ENCODE measurements at regions not wholly inside any gene's neighbourhood (a gene's known extent, or its start where the extent isn't known, plus 50 kb on each side); places are given as distances from the start of the nearest gene placed in this dataset.

- ChIA-PET POLR2A (no interaction called here), CTCF (no interaction called here)
- TF ChIP-seq, protein P1, sequence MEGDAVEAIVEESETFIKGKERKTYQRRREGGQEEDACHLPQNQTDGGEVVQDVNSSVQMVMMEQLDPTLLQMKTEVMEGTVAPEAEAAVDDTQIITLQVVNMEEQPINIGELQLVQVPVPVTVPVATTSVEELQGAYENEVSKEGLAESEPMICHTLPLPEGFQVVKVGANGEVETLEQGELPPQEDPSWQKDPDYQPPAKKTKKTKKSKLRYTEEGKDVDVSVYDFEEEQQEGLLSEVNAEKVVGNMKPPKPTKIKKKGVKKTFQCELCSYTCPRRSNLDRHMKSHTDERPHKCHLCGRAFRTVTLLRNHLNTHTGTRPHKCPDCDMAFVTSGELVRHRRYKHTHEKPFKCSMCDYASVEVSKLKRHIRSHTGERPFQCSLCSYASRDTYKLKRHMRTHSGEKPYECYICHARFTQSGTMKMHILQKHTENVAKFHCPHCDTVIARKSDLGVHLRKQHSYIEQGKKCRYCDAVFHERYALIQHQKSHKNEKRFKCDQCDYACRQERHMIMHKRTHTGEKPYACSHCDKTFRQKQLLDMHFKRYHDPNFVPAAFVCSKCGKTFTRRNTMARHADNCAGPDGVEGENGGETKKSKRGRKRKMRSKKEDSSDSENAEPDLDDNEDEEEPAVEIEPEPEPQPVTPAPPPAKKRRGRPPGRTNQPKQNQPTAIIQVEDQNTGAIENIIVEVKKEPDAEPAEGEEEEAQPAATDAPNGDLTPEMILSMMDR (IDR thresholded peaks at IDR 0.05; ENCODE audit: insufficient read depth, low read length, missing control alignments), result no peak
- no peak overlapping the region for H3K4me3 ChIP-seq (ENCODE audit: low read depth, low read length)
- DNase-seq (ENCODE audit: low read depth, low spot score), result no peak
Observed at GRCh38 chr3:147939425-147939824, 530.3 kb downstream of the ZIC1 start.

- TF ChIP-seq, protein P1 (IDR thresholded peaks at IDR 0.05; ENCODE audit: insufficient read depth, low read length, missing control alignments), result no peak
- DNase-seq (ENCODE audit: low read depth, low spot score), result no peak
- ChIA-PET POLR2A (interaction anchor here (0.7 kb wide), 1 partner anchor 49 kb away, joined by 3 read pairs; no protein-coding TSS in a partner anchor), CTCF (no interaction called here)
- H3K4me3 ChIP-seq (ENCODE audit: low read depth, low read length), result peak overlapping the region; percentile 21
Observed at GRCh38 chr3:147939839-147940238, 530.7 kb downstream of the ZIC1 start.

DNA sequence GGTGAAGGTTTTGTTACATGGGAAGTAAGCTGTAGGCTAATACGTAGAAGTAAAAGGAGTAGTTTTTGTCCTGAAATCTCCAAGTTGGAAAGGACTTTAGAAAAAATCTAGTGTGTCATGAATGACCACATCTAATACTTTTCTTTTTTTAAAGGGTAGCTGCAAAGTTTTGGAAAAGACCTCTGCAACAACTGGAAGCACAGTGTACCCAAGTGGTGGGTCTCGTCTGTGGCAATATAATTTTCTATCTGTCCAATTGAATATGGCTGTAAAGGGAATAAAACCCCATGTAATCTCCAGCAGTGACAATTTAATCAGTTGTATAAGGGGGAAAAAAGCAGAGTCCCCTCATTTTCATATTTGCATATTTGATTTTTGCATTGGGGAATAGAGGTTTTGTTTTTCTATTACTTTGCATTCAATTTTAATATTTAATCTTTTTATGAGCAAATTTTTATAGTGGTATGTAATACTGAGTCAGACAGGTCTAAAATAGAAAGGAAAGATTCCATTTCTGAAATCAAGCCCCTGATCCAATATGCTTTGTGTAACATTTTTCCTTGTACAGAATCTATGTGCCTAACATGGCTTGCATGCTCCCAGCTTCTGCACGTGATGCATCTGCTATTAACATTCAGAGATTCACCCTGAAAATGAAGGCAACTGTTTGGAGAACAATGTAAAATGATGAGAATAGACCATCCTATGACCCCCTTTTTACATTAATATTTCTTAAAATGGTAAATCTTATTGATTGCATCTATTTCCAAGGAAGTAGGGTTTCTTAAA, 531.4 kb downstream of the ZIC1 start:
- TF ChIP-seq, protein P1 (IDR thresholded peaks at IDR 0.05; ENCODE audit: insufficient read depth, low read length, missing control alignments), result no peak
- no peak for DNase-seq (ENCODE audit: low read depth, low spot score)
- CTCF ChIA-PET, result interaction anchor here (0.9 kb wide), 1 partner anchor 11 kb away, joined by 4 read pairs; no protein-coding TSS in a partner anchor
- POLR2A ChIA-PET, result interaction anchor here (0.7 kb wide), 1 partner anchor 49 kb away, joined by 3 read pairs; no protein-coding TSS in a partner anchor
- H3K4me3 ChIP-seq (ENCODE audit: low read depth, low read length), result no peak overlapping the region

DNA sequence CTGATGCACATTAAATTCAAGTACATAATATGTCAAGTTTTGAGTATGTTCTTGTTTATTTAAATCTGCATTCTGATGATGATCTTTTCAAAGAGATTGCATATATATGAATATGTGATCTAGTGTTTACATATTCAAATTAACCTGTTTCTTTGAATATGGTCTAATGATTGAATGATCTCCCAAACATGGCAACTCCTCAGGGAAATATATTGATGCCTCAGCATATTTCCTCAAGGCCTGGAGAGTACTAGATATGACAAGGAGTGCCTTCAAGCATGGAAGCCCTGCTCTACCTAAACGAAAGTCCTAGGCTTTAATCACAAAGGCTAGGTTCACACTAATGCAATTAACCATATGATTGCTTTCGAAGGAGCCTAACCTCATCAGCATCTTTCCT, 532.8 kb downstream of the ZIC1 start:
- ChIA-PET CTCF (no interaction called here), POLR2A (no interaction called here)
- TF ChIP-seq, protein P1 (IDR thresholded peaks at IDR 0.05; ENCODE audit: insufficient read depth, low read length, missing control alignments), result no peak
- no peak overlapping the region for H3K4me3 ChIP-seq (ENCODE audit: low read depth, low read length)
- no peak for DNase-seq (ENCODE audit: low read depth, low spot score)

GRCh38 chr3:147943265-147943945, 534.2 kb downstream of the ZIC1 start:
- TF ChIP-seq, protein P1 (IDR thresholded peaks at IDR 0.05; ENCODE audit: insufficient read depth, low read length, missing control alignments), result no peak
- no peak overlapping the region for H3K4me3 ChIP-seq (ENCODE audit: low read depth, low read length)
- CTCF ChIA-PET, result interaction anchor here (0.7 to 1.1 kb wide), 2 partner anchors 11 to 133 kb away, joined by 3 to 4 read pairs; no protein-coding TSS in a partner anchor
- DNase-seq (ENCODE audit: low read depth, low spot score), result peak; percentile 82
- POLR2A ChIA-PET, result no interaction called here

- H3K4me3 ChIP-seq (ENCODE audit: low read depth, low read length), result peak overlapping the region; percentile 31
- ChIA-PET CTCF (interaction anchor here (0.6 to 1.7 kb wide), 10 partner anchors 12 to 133 kb away, joined by 3 to 5 read pairs (median 4); no protein-coding TSS in a partner anchor), POLR2A (interaction anchor here (0.7 kb wide), 1 partner anchor 17 kb away, joined by 3 read pairs; no protein-coding TSS in a partner anchor)
- TF ChIP-seq, protein P1 (IDR thresholded peaks at IDR 0.05; ENCODE audit: insufficient read depth, low read length, missing control alignments), result peak; percentile 59
- peak; percentile 87 for DNase-seq (ENCODE audit: low read depth, low spot score)
Observed at GRCh38 chr3:147945968-147946519, 536.9 kb downstream of the ZIC1 start.

All from AG04449 (cell line).